AG09319 (cell line): ENCODE measurements at regions not wholly inside any gene's neighbourhood (a gene's known extent, or its start where the extent isn't known, plus 50 kb on each side); places are given as distances from the start of the nearest gene placed in this dataset.

ENCODE experiments used
- DNase-seq: peaks from one replicate; pipeline ENCODE4 v3.0.0-alpha.2; 2010; ENCODE audit warnings: low read depth; ENCODE audit errors: extremely low read depth
- TF ChIP-seq, protein P1 (sequence below): IDR thresholded peaks from 2 replicates; pipeline ENCODE4 v1.5.1; 2011; ENCODE audit warnings: low read depth, mild to moderate bottlenecking, inconsistent platforms, low read length, moderate library complexity

DNA sequence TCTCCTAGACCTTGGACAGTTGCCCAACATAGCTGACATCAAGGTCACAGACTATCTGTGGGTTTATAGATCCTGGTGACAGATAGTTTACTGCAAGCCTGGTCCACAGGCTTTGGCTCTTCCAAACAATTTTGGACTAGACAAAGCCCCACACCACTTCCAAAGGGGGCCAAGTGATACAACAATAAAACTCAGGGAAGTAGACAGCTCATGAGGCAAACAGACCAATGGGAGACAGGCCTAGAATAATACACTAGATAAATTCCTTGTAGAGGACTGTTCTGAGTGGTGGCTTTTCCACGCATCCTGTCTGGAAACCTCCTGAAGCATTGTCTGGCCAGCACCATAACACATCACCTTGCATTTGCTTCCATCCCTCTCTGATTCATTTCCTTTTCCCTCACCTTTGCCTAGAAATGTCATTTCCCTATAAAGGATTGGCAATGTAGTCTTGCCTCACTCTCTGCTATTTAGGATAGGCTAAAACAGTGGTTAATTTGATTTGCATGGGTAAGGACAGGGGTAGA lies 284.2 kb downstream of the POU4F1 start:
- no peak for DNase-seq

DNA sequence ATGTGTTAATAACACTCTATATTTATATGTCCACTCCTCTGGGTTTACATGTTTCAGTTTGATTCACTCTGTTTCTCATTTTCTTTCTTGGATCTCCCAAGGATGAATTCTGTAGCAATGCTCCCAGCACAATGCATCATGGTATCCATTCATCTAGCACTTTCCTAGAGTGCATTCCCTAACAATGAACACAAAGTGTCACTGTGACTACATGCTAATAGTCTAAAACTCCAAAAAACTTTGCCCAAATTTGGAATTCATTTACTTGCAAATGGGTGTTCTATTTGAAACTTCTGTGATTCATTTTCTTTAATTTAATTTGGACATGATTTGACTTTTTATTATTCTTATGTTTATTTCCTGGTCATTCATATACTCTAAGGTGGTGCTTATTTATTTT lies 286.3 kb downstream of the POU4F1 start:
- DNase-seq, result no peak
- TF ChIP-seq, protein P1, sequence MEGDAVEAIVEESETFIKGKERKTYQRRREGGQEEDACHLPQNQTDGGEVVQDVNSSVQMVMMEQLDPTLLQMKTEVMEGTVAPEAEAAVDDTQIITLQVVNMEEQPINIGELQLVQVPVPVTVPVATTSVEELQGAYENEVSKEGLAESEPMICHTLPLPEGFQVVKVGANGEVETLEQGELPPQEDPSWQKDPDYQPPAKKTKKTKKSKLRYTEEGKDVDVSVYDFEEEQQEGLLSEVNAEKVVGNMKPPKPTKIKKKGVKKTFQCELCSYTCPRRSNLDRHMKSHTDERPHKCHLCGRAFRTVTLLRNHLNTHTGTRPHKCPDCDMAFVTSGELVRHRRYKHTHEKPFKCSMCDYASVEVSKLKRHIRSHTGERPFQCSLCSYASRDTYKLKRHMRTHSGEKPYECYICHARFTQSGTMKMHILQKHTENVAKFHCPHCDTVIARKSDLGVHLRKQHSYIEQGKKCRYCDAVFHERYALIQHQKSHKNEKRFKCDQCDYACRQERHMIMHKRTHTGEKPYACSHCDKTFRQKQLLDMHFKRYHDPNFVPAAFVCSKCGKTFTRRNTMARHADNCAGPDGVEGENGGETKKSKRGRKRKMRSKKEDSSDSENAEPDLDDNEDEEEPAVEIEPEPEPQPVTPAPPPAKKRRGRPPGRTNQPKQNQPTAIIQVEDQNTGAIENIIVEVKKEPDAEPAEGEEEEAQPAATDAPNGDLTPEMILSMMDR, result no peak

More for the DNA sequence above, 284.2 kb downstream of the POU4F1 start:
- TF ChIP-seq, protein P1, result no peak

DNA sequence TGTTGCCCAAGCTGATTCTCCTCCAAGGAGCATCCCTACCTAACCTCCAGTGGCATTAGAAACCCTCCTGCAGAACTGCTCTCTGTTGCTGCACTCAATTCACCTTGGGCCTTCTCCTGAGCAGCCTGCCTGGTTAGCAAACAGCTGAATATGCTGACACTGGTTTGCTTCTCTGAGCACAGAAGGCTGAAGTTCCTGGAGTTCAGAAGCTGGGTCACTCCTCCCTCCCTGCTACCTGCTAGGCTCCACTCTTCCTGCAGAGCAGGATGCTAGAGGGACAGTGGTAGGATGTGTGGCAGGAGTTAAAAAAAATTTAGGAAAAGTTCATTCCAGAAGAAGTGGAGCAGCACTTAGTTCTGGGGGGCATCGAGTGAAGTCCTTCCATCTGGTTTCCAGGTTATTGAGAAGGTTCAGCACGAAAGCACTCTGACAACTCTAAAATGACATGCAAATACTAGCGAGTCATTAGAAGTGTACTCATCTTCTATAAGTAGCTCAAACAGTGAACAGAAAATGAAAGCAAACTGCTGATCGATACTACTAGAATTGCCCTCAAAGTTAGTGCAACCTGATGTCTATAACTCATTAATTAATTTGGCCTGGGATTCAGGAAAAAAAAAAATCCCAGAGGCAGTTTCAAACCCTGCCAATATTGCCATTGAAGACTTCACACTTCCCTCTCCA lies 293.7 kb downstream of the POU4F1 start:
- TF ChIP-seq, protein P1, result no peak
- no peak for DNase-seq

DNA sequence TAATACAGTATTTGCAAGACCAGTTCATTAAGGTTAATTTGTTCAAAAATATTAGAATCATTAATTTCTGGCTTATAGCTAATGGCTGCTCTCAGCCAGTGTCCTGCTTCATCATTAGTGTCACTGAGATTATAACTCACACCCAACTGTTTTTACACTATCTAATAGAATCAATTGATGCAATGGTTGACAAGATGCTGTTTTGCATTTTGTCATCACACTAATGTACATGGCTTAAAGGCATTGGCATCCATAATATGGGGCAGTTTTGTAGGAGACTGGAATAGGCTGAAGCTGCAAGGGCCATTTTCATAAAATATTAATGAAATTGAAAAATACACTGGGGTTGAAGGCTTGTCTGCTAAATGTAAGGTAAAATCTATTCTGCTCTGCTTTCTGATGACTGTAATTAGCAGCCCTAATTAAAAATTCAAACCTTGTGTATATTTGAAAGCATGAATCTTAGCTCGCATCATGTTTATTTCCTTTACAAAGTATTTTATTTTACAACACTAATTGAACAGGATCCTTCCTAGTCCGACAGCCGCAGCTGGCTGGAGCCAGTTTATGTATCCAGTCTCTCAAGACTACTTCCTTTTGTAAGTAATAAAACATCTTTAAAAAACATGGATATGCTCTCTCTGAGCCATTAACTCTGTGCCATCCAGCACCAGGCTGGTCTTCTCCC lies 296.7 kb downstream of the POU4F1 start:
- no peak for DNase-seq
- TF ChIP-seq, protein P1, result no peak

DNA sequence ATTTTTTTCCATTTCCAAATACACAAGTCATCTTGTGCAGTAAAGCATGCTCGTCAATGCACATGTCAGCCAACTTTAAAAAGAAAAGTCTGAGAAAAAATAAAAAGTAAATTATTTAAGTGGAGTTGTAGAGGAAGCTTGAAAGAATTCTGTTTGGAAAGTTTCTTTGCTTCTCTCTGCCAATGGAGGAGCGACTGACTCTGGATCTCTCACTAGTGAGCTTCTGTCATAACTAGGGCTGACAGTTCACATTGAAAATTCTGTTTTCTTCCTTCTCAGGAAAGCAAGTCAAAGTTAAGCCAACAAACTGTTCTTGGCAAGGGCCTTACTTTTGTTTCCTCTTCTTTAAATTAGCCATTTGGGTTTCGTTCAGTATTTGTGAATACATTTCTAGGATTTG lies 298.2 kb downstream of the POU4F1 start:
- TF ChIP-seq, protein P1, result no peak
- DNase-seq, result no peak

DNA sequence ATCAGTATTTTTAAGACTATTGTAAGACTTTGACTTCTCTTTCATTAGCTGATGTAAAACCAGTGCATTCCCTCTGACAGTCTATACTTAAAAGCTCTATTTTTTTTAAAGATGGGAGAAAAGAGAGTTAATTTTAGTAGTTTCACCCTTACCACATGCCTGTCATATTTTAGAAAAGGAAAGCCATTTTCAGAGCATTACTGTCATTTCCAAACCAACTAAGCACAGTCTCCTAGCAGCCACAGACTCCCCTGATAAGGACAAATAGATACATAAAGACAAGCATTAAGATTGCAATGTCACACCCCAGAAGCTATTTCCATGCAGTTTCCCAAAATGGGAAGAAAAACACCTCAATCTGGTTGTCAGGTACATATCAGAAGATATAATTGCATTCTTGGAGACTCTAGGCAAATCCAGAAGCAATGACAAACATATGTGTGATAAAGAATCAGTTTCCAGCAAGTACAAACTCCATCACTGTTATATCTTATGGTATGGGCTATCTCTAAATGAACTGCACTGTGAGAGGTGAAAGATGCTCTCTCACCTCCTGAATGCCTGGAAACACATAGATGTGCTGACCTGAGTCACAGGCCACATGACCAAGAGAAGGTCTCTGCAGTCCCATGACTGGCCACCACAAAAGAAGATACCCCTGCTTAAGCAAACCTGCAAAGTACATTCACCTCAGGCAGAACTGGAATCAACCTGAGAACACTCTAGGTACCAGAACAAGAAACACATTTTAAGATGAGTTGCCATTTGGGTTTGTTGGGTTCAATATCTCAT lies 303.3 kb downstream of the POU4F1 start:
- TF ChIP-seq, protein P1, result no peak
- DNase-seq, result no peak
